NCI-H510A treated with DMSO at 0.1 percent for 48 hours (cell line): ENCODE measurements at regions not wholly inside any gene's neighbourhood (a gene's known extent, or its start where the extent isn't known, plus 50 kb on each side); places are given as distances from the start of the nearest gene placed in this dataset.

Experiments used
- DNase-seq: peaks from one replicate; lab custom pipeline; 2025; lab: John Stamatoyannopoulos, UW

GRCh38 chr12:71236133-71236660 is 78.4 kb upstream of the TSPAN8 start:
- no peak for DNase-seq

GRCh38 chr12:71233083-71233482 is 75.3 kb upstream of the TSPAN8 start:
- DNase-seq = no peak

- DNase-seq = no peak
Measured at GRCh38 chr12:71230542-71230941, 72.7 kb upstream of the TSPAN8 start.

- DNase-seq = no peak
Measured at GRCh38 chr12:71223139-71223538, 65.3 kb upstream of the TSPAN8 start.

- DNase-seq = no peak
Measured at GRCh38 chr12:71222436-71222835, 64.6 kb upstream of the TSPAN8 start.

- no peak for DNase-seq
Measured at GRCh38 chr12:71220260-71220659, 62.5 kb upstream of the TSPAN8 start.

- no peak for DNase-seq
Measured at GRCh38 chr12:71219224-71219623, 61.4 kb upstream of the TSPAN8 start.

- DNase-seq = no peak
Measured at GRCh38 chr12:71218616-71219015, 60.8 kb upstream of the TSPAN8 start.

- DNase-seq = peak; percentile 65
Measured at GRCh38 chr12:71216725-71217579, 59.2 kb upstream of the TSPAN8 start.

GRCh38 chr12:71214511-71215285 is 56.9 kb upstream of the TSPAN8 start:
- DNase-seq = no peak

GRCh38 chr12:71208053-71208685 is 50.4 kb upstream of the TSPAN8 start:
- peak; percentile 14 for DNase-seq
